ENCODE measurements at regions not wholly inside any gene's neighbourhood (a gene's known extent, or its start where the extent isn't known, plus 50 kb on each side); places are given as distances from the start of the nearest gene placed in this dataset.

DNA sequence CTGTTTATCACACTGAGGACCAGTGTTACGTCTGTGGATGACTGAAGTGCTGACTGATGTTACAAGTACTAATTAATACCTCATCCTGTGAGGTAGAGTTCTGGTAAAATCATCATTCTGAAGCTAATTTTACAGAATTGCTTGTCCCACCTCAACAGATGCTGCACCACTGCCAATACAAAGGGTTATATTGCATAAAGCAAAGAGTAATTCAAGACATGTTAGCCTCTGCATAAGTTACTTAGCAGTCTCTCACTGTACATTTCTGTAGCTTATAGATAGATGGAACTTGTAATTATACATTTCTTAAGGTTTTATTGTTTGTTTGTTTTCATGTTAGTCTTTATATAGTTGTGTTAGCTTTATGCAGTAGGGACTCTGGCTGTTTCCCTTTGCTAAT lies 513.6 kb downstream of the ANXA1 start:
- Histone ChIP-seq H4K20me1 (ENCODE audit: insufficient read depth, low read length) (no peaks in the 10 kb centered on the region), H3K4me1 (ENCODE audit: control insufficient read depth, insufficient read depth, low read length) (no peaks in the 10 kb centered on the region), H3K9me1 (ENCODE audit: insufficient read depth, low read length) (no peaks in the 10 kb centered on the region), H3K79me1 (ENCODE audit: low read depth in 1 of 2, low read length in 2 of 2) (no peaks in the 10 kb centered on the region), H3K9ac (ENCODE audit: low read depth, low read length) (no peak overlapping the region), H2BK120ac (ENCODE audit: low read depth, low read length) (no peak overlapping the region), H2BK15ac (ENCODE audit: low read depth, low read length) (no peak overlapping the region), H4K5ac (ENCODE audit: low read depth, low read length) (no peak overlapping the region), H3K4ac (ENCODE audit: low read depth, low read length) (no peak overlapping the region), H3K4me2 (ENCODE audit: low read depth, low read length) (no peak overlapping the region), H2AK5ac (ENCODE audit: low read depth, low read length) (no peak overlapping the region), H3K4me3 (ENCODE audit: insufficient read depth, low read depth, low read length) (no peak overlapping the region), H3K9me3 (ENCODE audit: control insufficient read depth, insufficient read depth, low read length) (peaks cover 5% of the 10 kb centered on the region; the same call in 1 of the 2 replicates), H2BK20ac (ENCODE audit: low read depth, low read length) (no peak overlapping the region), H3K36me3 (ENCODE audit: control insufficient read depth, insufficient read depth, low read length) (no peaks in the 10 kb centered on the region), H2AK9ac (replicated peaks; ENCODE audit: low read depth, low read length, poor library complexity) (no peak overlapping the region), H3K56ac (ENCODE audit: extremely low read depth, insufficient read depth, low read length) (no peak overlapping the region), H4K91ac (ENCODE audit: insufficient read depth, low read depth, low read length) (no peak overlapping the region), H3K23ac (ENCODE audit: low read depth, low read length) (no peak overlapping the region), H3K14ac (replicated peaks; ENCODE audit: low read depth, low read length) (no peak overlapping the region), H3K27me3 (ENCODE audit: control insufficient read depth, insufficient read depth, low read length) (no peaks in the 10 kb centered on the region), H3K18ac (ENCODE audit: low read depth, low read length) (no peak overlapping the region), H4K8ac (ENCODE audit: low read depth in 2 of 2, low read length in 2 of 2) (no peak overlapping the region), H3K27ac (ENCODE audit: insufficient read depth, low read length) (no peak overlapping the region), H2BK5ac (ENCODE audit: low read depth, low read length, poor library complexity, severe bottlenecking) (no peak overlapping the region), H2AFZ (replicated peaks; ENCODE audit: low read length, poor library complexity) (no peak overlapping the region)
- POLR2A ChIA-PET (ENCODE audit: unreplicated experiment), result no interaction called here
- CTCF ChIA-PET, result no interaction called here
- in situ Hi-C loops (cut with MboI; ENCODE audit: low sequenced_read_pairs) (no loop called here), intact Hi-C loops (cut with micrococcal nuclease) (no loop called here), dilution Hi-C loops (cut with HindIII; ENCODE audit: low sequenced_read_pairs, unreplicated experiment) (no loop called here)
- ATAC-seq (ENCODE audit: low read depth), result no peak
- WGBS, 2 experiments (ENCODE audit: extremely low coverage in 2 of 2, insufficient read length in 1 of 2), result no CpG with 5 or more reads among the region's 1 CpG
- no peak for DNase-seq
- BruUV-seq (replicated peaks), result no TSS peak
- TF ChIP-seq FOS (IDR thresholded peaks at IDR 0.05; ENCODE audit: low read depth, low read length), result no peak
- TF ChIP-seq MAZ (IDR thresholded peaks at IDR 0.05; ENCODE audit: borderline replicate concordance, low read depth, low read length), result no peak
- TF ChIP-seq, protein P1, sequence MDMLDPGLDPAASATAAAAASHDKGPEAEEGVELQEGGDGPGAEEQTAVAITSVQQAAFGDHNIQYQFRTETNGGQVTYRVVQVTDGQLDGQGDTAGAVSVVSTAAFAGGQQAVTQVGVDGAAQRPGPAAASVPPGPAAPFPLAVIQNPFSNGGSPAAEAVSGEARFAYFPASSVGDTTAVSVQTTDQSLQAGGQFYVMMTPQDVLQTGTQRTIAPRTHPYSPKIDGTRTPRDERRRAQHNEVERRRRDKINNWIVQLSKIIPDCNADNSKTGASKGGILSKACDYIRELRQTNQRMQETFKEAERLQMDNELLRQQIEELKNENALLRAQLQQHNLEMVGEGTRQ (IDR thresholded peaks at IDR 0.05; ENCODE audit: low read depth, low read length), result no peak
- no peak for TF ChIP-seq RFX5 (IDR thresholded peaks at IDR 0.05; ENCODE audit: low read depth, low read length)
- TF ChIP-seq RCOR1 (IDR thresholded peaks at IDR 0.05; ENCODE audit: insufficient replicate concordance, low read length), result no peak
- no peak for TF ChIP-seq POLR2A (IDR thresholded peaks at IDR 0.05; ENCODE audit: low read depth, low read length)
- TF ChIP-seq, protein P2, sequence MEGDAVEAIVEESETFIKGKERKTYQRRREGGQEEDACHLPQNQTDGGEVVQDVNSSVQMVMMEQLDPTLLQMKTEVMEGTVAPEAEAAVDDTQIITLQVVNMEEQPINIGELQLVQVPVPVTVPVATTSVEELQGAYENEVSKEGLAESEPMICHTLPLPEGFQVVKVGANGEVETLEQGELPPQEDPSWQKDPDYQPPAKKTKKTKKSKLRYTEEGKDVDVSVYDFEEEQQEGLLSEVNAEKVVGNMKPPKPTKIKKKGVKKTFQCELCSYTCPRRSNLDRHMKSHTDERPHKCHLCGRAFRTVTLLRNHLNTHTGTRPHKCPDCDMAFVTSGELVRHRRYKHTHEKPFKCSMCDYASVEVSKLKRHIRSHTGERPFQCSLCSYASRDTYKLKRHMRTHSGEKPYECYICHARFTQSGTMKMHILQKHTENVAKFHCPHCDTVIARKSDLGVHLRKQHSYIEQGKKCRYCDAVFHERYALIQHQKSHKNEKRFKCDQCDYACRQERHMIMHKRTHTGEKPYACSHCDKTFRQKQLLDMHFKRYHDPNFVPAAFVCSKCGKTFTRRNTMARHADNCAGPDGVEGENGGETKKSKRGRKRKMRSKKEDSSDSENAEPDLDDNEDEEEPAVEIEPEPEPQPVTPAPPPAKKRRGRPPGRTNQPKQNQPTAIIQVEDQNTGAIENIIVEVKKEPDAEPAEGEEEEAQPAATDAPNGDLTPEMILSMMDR (conservative IDR thresholded peaks at IDR 0.05; ENCODE audit: low read depth, low read length), result no peak
- no peak for TF ChIP-seq NFE2L2 (IDR thresholded peaks at IDR 0.05; ENCODE audit: low read depth, low read length)
- TF ChIP-seq CHD1 (IDR thresholded peaks at IDR 0.05; ENCODE audit: low read depth, low read length), result no peak

Measured in IMR-90 (cell line).